Posterior cingulate gyrus (tissue), 11 donors: ENCODE measurements at regions not wholly inside any gene's neighbourhood (a gene's known extent, or its start where the extent isn't known, plus 50 kb on each side); places are given as distances from the start of the nearest gene placed in this dataset.

Experiments
- DNase-seq, 10 donors: peaks; one replicate each; pipeline versions ENCODE4 v3.0.0 to v3.0.0-alpha.2; 2020 to 2021; ENCODE audit warnings: mixed read lengths in 3 of 10
- intact Hi-C: fragments of 100-400 bp; cut with DNase I; formaldehyde crosslinking; loops from one replicate; pipeline ENCODE4 v1.15.1; 2023

- DNase-seq, result no peak
- intact Hi-C loops, result loop anchor here (10.0 kb wide), 1 partner anchor 336 kb away; the partner anchor contains the start of gene NEGR1
These were observed 338.1 kb upstream of the NEGR1 start for GRCh38 chr1:72620453-72620852.

GRCh38 chr1:72606216-72606810 is 324.0 kb upstream of the NEGR1 start:
- DNase-seq, result no peak
- intact Hi-C loops, result no loop called here

GRCh38 chr1:72601035-72601674 is 318.8 kb upstream of the NEGR1 start:
- DNase-seq, result no peak
- intact Hi-C loops, result no loop called here

- intact Hi-C loops, result no loop called here
- DNase-seq, result no peak
These were observed 303.8 kb upstream of the NEGR1 start for GRCh38 chr1:72586023-72586685.

- DNase-seq, result no peak
- intact Hi-C loops, result no loop called here
These were observed 297.3 kb upstream of the NEGR1 start for GRCh38 chr1:72579629-72580028.

- DNase-seq, result no peak
- intact Hi-C loops, result no loop called here
These were observed 288.5 kb upstream of the NEGR1 start for GRCh38 chr1:72570815-72571214.

- intact Hi-C loops, result no loop called here
- no peak for DNase-seq
These were observed 285.8 kb upstream of the NEGR1 start for GRCh38 chr1:72568113-72568512.

- no peak for DNase-seq
- intact Hi-C loops, result no loop called here
These were observed 285.2 kb upstream of the NEGR1 start for GRCh38 chr1:72567521-72567920.

GRCh38 chr1:72564749-72565148 is 282.4 kb upstream of the NEGR1 start:
- intact Hi-C loops, result no loop called here
- no peak for DNase-seq

GRCh38 chr1:72557446-72558049 is 275.2 kb upstream of the NEGR1 start:
- intact Hi-C loops, result no loop called here
- DNase-seq, result peak in 1 of 10 donors; percentile 7

- intact Hi-C loops, result no loop called here
- DNase-seq, result no peak
These were observed 265.1 kb upstream of the NEGR1 start for GRCh38 chr1:72547412-72547811.

- intact Hi-C loops, result no loop called here
- DNase-seq, result no peak
These were observed 258.3 kb upstream of the NEGR1 start for GRCh38 chr1:72540674-72541073.

- intact Hi-C loops, result no loop called here
- DNase-seq, result no peak
These were observed 253.1 kb upstream of the NEGR1 start for GRCh38 chr1:72535470-72535869.

- intact Hi-C loops, result no loop called here
- no peak for DNase-seq
These were observed 248.3 kb upstream of the NEGR1 start for GRCh38 chr1:72530646-72531045.

GRCh38 chr1:72526926-72527325 is 244.6 kb upstream of the NEGR1 start:
- intact Hi-C loops, result no loop called here
- no peak for DNase-seq

GRCh38 chr1:72524021-72524420 is 241.7 kb upstream of the NEGR1 start:
- intact Hi-C loops, result no loop called here
- DNase-seq, result no peak

GRCh38 chr1:72521659-72522058 is 239.3 kb upstream of the NEGR1 start:
- intact Hi-C loops, result no loop called here

GRCh38 chr1:72516826-72517225 is 234.5 kb upstream of the NEGR1 start:
- DNase-seq, result no peak
- intact Hi-C loops, result no loop called here

More at GRCh38 chr1:72521659-72522058, 239.3 kb upstream of the NEGR1 start:
- no peak for DNase-seq

GRCh38 chr1:72516264-72516663 is 233.9 kb upstream of the NEGR1 start:
- DNase-seq, result no peak
- intact Hi-C loops, result no loop called here

- intact Hi-C loops, result no loop called here
- DNase-seq, result no peak
These were observed 216.0 kb upstream of the NEGR1 start for GRCh38 chr1:72498371-72498770.

- intact Hi-C loops, result no loop called here
- no peak for DNase-seq
These were observed 207.5 kb upstream of the NEGR1 start for GRCh38 chr1:72489801-72490200.

- DNase-seq, result no peak
- intact Hi-C loops, result no loop called here
These were observed 203.5 kb upstream of the NEGR1 start for GRCh38 chr1:72485801-72486200.
